Endothelial cell (in vitro differentiated cells): ENCODE measurements at regions not wholly inside any gene's neighbourhood (a gene's known extent, or its start where the extent isn't known, plus 50 kb on each side); places are given as distances from the start of the nearest gene placed in this dataset.

Source experiments
- DNase-seq: peaks from one replicate; pipeline ENCODE4 v3.0.0; 2021; ENCODE audit warnings: low spot score
- H3K27ac Mint-ChIP-seq: one replicate; pipeline ENCODE4 v1.8.0; 2021; ENCODE audit warnings: mixed read lengths, inconsistent platforms; ENCODE audit not compliant: unreplicated experiment
- H3K27me3 Mint-ChIP-seq: one replicate; pipeline ENCODE4 v1.8.0; 2021; ENCODE audit warnings: mild to moderate bottlenecking, moderate library complexity, mixed read lengths, inconsistent platforms; ENCODE audit not compliant: unreplicated experiment
- H3K36me3 Mint-ChIP-seq: one replicate; pipeline ENCODE4 v1.8.0; 2021; ENCODE audit warnings: mild to moderate bottlenecking, low read depth, mixed read lengths, inconsistent platforms; ENCODE audit not compliant: unreplicated experiment
- H3K4me1 Mint-ChIP-seq: one replicate; pipeline ENCODE4 v1.8.0; 2021; ENCODE audit warnings: mild to moderate bottlenecking, mixed read lengths, inconsistent platforms; ENCODE audit not compliant: unreplicated experiment
- H3K4me3 Mint-ChIP-seq: one replicate; pipeline ENCODE4 v1.8.0; 2021; ENCODE audit warnings: mild to moderate bottlenecking, mixed read lengths, inconsistent platforms; ENCODE audit not compliant: unreplicated experiment
- H3K9me3 Mint-ChIP-seq: one replicate; pipeline ENCODE4 v1.8.0; 2021; ENCODE audit warnings: mixed read lengths, inconsistent platforms; ENCODE audit not compliant: unreplicated experiment
- TF ChIP-seq, protein P1 (sequence below): fragments of 200-600 bp; sonication (generic); IDR thresholded peaks from one replicate; pipeline ENCODE4 v1.5.0; 2021; ENCODE audit warnings: antibody characterized with exemption; ENCODE audit not compliant: unreplicated experiment

DNA sequence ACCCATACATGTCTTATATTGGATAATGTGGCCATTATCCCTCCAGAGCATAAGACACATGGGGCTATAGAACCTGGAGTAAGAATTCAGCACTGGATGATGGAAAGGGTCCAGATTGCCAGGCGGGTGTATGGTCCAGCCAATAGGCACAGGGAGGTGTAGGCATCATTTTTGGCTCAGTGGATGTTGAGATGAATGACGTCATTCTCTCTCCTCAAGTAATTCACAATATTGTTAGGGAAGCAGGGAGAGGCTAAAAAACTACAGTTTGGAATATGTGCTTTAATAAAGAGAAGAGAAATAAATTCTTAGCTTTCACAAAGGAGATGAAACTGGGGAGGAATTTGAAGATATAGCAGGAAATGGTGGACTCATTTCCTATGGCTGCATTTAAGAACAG is 461.1 kb upstream of the GOT2 start:
- Mint-ChIP-seq H3K4me1 (no peaks in the 10 kb centered on the region), H3K36me3 (no peaks in the 10 kb centered on the region), H3K4me3 (no peak overlapping the region)

DNA sequence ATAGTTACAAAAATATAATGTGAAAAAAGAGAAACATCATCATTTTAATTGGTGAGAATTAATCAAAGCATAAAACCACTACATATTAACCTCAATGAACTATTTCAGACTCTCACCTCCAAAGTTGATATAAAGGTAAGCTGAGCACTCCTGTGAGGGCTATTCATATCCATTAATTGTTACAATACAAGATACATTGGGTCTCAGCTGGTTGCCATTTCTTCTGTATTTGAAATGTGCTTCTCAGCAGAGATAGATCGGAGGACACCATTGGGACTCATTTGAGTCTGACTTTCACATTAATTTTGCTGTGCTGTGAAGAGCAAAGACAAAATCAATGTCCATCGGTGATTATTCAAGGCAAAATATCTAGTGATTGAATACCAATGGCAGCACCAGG is 459.5 kb upstream of the GOT2 start:
- DNase-seq = no peak
- H3K4me3 Mint-ChIP-seq = no peak overlapping the region
- H3K9me3 Mint-ChIP-seq = no peaks in the 10 kb centered on the region
- H3K4me1 Mint-ChIP-seq = no peaks in the 10 kb centered on the region
- TF ChIP-seq, protein P1, sequence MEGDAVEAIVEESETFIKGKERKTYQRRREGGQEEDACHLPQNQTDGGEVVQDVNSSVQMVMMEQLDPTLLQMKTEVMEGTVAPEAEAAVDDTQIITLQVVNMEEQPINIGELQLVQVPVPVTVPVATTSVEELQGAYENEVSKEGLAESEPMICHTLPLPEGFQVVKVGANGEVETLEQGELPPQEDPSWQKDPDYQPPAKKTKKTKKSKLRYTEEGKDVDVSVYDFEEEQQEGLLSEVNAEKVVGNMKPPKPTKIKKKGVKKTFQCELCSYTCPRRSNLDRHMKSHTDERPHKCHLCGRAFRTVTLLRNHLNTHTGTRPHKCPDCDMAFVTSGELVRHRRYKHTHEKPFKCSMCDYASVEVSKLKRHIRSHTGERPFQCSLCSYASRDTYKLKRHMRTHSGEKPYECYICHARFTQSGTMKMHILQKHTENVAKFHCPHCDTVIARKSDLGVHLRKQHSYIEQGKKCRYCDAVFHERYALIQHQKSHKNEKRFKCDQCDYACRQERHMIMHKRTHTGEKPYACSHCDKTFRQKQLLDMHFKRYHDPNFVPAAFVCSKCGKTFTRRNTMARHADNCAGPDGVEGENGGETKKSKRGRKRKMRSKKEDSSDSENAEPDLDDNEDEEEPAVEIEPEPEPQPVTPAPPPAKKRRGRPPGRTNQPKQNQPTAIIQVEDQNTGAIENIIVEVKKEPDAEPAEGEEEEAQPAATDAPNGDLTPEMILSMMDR = no peak
- no peak overlapping the region for H3K27ac Mint-ChIP-seq
- no peaks in the 10 kb centered on the region for H3K27me3 Mint-ChIP-seq
- H3K36me3 Mint-ChIP-seq = no peaks in the 10 kb centered on the region

More for the DNA sequence above, 461.1 kb upstream of the GOT2 start:
- Mint-ChIP-seq H3K27me3 (no peaks in the 10 kb centered on the region), H3K9me3 (no peaks in the 10 kb centered on the region), H3K27ac (no peak overlapping the region)
- no peak for DNase-seq
- TF ChIP-seq, protein P1 = no peak

DNA sequence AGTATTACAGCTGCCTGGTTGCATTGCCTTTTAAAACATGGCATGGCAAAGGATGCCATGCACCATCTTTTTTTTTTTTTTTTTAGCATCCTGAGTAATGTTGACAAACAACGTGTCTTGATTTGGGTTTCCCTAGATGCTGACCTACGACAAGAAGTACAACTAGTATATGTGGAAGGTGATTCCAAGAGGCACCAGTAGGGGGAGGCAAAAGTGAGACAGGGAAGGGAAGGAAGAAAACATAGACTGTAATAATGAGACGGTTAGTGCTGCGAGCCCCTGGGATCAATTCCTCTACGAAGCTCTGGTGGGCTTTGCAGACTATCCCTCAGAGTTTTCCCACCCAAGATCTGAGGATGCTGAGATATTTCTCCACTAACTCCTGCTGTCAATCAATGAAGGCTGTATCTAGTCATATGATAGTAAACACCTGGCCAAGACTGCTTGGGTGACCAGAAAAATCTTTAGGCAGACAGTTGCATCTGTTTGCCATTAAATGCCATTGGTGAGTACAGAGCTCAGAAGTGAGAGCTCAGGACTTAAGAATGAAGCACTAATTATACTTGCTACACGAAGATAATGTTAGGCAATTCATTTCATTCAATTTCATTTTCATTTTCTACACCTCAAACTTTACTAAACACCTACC is 458.6 kb upstream of the GOT2 start:
- Mint-ChIP-seq H3K27me3 (no peaks in the 10 kb centered on the region), H3K9me3 (no peaks in the 10 kb centered on the region), H3K27ac (no peak overlapping the region), H3K36me3 (no peaks in the 10 kb centered on the region), H3K4me3 (no peak overlapping the region), H3K4me1 (no peaks in the 10 kb centered on the region)
- TF ChIP-seq, protein P1 = peak; percentile 70
- peak; percentile 59 for DNase-seq

DNA sequence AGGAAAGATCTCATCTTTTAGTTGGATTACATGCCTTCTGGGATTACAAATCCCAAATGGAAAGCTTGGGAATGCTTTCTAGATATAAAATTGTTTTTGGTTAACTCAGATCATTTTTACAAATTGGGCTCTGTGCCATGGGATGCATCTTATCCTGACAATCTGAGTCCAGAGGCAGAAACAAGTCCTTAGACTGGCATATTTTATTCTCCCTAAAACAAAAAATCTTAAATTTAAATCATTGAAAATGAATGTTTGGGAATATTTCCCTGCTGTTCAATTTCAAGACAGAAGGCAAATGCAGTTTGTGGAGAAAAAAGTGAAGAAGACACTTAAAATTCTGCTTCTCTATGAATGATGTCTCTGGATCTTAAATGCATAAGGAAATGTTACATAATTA is 456.6 kb upstream of the GOT2 start:
- no peak for DNase-seq
- no peaks in the 10 kb centered on the region for H3K9me3 Mint-ChIP-seq

DNA sequence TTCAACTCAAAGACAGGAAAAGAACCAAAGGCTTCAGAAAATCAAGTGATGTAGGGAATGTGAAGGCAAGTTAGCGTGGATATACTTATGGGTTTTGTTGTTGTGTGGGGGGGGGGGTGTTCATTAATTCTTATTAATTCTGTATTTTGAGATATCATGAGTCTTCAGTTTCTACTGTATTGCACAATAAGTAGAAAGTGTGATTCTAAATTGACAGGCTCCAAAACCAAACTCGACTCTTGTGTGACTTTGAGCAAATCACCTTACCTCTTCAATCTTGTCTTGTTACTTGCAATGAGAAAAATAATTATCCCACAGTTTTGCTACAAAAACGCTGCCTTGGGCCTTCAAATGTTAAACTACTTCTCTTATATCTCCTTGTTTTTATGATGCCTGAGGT is 453.9 kb upstream of the GOT2 start:
- no peaks in the 10 kb centered on the region for H3K9me3 Mint-ChIP-seq
- H3K4me3 Mint-ChIP-seq = no peak overlapping the region
- no peaks in the 10 kb centered on the region for H3K27me3 Mint-ChIP-seq
- DNase-seq = no peak
- no peaks in the 10 kb centered on the region for H3K36me3 Mint-ChIP-seq
- H3K4me1 Mint-ChIP-seq = no peaks in the 10 kb centered on the region
- TF ChIP-seq, protein P1 = no peak
- H3K27ac Mint-ChIP-seq = no peak overlapping the region

More for the DNA sequence above, 456.6 kb upstream of the GOT2 start:
- Mint-ChIP-seq H3K27me3 (no peaks in the 10 kb centered on the region), H3K36me3 (no peaks in the 10 kb centered on the region), H3K27ac (no peak overlapping the region), H3K4me1 (no peaks in the 10 kb centered on the region), H3K4me3 (no peak overlapping the region)
- TF ChIP-seq, protein P1 = no peak
